ENCODE measurements at regions not wholly inside any gene's neighbourhood (a gene's known extent, or its start where the extent isn't known, plus 50 kb on each side); places are given as distances from the start of the nearest gene placed in this dataset.

DNA sequence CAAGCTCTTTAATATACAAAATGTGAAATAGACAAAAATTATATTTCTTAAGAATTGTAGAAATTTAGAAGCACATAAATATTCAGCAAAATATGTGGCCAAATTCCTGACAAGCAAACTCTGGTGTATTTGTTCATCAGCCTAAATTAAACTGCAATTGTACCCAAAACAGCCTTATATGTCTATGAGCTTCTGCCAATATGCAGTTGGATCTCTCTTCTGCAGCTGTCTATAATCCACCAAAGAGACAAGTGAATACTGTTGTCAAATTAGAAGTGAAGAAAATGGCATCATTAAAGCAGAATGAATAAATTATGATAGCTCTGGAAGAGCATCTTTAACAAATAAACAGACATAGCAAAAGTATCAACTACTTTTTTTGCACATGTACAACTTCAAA lies 755.7 kb downstream of the GRIK2 start:
- Histone ChIP-seq H3K9me3 (replicated peaks; ENCODE audit: control insufficient read depth, insufficient read depth, low read length) (peaks cover 2% of the 10 kb centered on the region), H3K79me2 (ENCODE audit: control insufficient read depth, insufficient read depth, low read length) (no peaks in the 10 kb centered on the region), H3K4me1 (ENCODE audit: control insufficient read depth, extremely low read depth, insufficient read depth, low read length) (no peaks in the 10 kb centered on the region), H3K9me1 (replicated peaks; ENCODE audit: control insufficient read depth, extremely low read depth, insufficient read depth, low read length) (no peaks in the 10 kb centered on the region), H3K27me3 (ENCODE audit: control insufficient read depth in 2 of 2, insufficient read depth in 2 of 2, low read length in 2 of 2) (no peaks in the 10 kb centered on the region), H4K20me1 (replicated peaks; ENCODE audit: control insufficient read depth, extremely low read depth, insufficient read depth, low read length) (no peaks in the 10 kb centered on the region), H2AFZ (ENCODE audit: low read depth, low read length) (no peak overlapping the region), H3K9ac (replicated peaks; ENCODE audit: extremely low read depth, insufficient read depth, low read length) (no peak overlapping the region), H3K4me3 (replicated peaks in 1 of 3; ENCODE audit: insufficient read depth in 1 of 3, low read depth in 1 of 3, low read length in 3 of 3) (no peak overlapping the region), H3K4me2 (ENCODE audit: insufficient read depth, low read length) (no peak overlapping the region), H3K36me3 (ENCODE audit: control insufficient read depth in 2 of 2, extremely low read depth in 1 of 2, insufficient read depth in 2 of 2, low read length in 2 of 2) (no peaks in the 10 kb centered on the region), H3K27ac (ENCODE audit: insufficient read depth, low read depth, low read length) (no peak overlapping the region)
- intact Hi-C loops (cut with micrococcal nuclease): no loop called here
- CTCF ChIA-PET: no interaction called here
- no peak for DNase-seq (ENCODE audit: low read depth, low spot score)
- no peak for FAIRE-seq
- BruUV-seq (replicated peaks): no TSS peak
- dilution Hi-C loops (cut with MboI; ENCODE audit: extremely low pct_ligation_motif_present, low sequenced_read_pairs): no loop called here
- POLR2A ChIA-PET: no interaction called here
- TF ChIP-seq EZH2 (IDR thresholded peaks at IDR 0.05; ENCODE audit: borderline replicate concordance, low read depth, low read length, severe bottlenecking): no peak
- TF ChIP-seq POLR2AphosphoS5 (IDR thresholded peaks at IDR 0.05; ENCODE audit: insufficient read depth, low read depth, low read length): no peak
- no peak for TF ChIP-seq GATA2 (IDR thresholded peaks at IDR 0.05; ENCODE audit: insufficient read depth, insufficient read length, low read depth, low read length)
- TF ChIP-seq, protein P1, sequence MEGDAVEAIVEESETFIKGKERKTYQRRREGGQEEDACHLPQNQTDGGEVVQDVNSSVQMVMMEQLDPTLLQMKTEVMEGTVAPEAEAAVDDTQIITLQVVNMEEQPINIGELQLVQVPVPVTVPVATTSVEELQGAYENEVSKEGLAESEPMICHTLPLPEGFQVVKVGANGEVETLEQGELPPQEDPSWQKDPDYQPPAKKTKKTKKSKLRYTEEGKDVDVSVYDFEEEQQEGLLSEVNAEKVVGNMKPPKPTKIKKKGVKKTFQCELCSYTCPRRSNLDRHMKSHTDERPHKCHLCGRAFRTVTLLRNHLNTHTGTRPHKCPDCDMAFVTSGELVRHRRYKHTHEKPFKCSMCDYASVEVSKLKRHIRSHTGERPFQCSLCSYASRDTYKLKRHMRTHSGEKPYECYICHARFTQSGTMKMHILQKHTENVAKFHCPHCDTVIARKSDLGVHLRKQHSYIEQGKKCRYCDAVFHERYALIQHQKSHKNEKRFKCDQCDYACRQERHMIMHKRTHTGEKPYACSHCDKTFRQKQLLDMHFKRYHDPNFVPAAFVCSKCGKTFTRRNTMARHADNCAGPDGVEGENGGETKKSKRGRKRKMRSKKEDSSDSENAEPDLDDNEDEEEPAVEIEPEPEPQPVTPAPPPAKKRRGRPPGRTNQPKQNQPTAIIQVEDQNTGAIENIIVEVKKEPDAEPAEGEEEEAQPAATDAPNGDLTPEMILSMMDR (IDR thresholded peaks at IDR 0.05; ENCODE audit: extremely low read depth in 1 of 2, insufficient read depth in 1 of 2, low read depth in 1 of 2, low read length in 2 of 2): no peak
- no peak for TF ChIP-seq FOS (IDR thresholded peaks at IDR 0.05; ENCODE audit: borderline replicate concordance, insufficient read depth, low read length)
- TF ChIP-seq MYC (IDR thresholded peaks at IDR 0.05; ENCODE audit: low read depth, low read length): no peak

DNA sequence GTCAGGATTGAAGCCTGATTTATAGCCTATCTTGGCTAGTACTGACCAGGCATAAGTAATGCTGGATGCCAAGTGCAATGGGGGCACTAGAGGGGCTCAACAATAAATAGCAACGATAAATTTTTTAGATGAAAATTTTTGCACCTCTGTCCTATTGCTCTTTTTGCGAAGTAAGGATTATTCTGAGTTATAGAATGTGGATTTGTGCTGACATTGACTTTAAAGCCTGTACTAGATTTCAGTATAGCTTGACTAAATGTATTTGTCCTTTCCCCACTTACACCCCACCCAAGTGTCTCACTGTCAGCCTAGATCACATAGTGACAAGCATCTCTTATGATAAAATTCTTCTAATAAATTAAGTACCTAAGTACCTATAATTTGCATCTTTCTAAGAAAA lies 757.0 kb downstream of the GRIK2 start:
- Histone ChIP-seq H3K9ac (replicated peaks; ENCODE audit: extremely low read depth, insufficient read depth, low read length) (no peak overlapping the region), H3K36me3 (ENCODE audit: control insufficient read depth in 2 of 2, extremely low read depth in 1 of 2, insufficient read depth in 2 of 2, low read length in 2 of 2) (no peaks in the 10 kb centered on the region), H3K4me1 (ENCODE audit: control insufficient read depth, extremely low read depth, insufficient read depth, low read length) (no peaks in the 10 kb centered on the region), H3K27me3 (ENCODE audit: control insufficient read depth in 2 of 2, insufficient read depth in 2 of 2, low read length in 2 of 2) (no peaks in the 10 kb centered on the region), H3K4me2 (ENCODE audit: insufficient read depth, low read length) (no peak overlapping the region), H2AFZ (ENCODE audit: low read depth, low read length) (no peak overlapping the region), H4K20me1 (replicated peaks; ENCODE audit: control insufficient read depth, extremely low read depth, insufficient read depth, low read length) (no peaks in the 10 kb centered on the region), H3K9me1 (replicated peaks; ENCODE audit: control insufficient read depth, extremely low read depth, insufficient read depth, low read length) (no peaks in the 10 kb centered on the region), H3K4me3 (replicated peaks in 1 of 3; ENCODE audit: insufficient read depth in 1 of 3, low read depth in 1 of 3, low read length in 3 of 3) (no peak overlapping the region), H3K9me3 (replicated peaks; ENCODE audit: control insufficient read depth, insufficient read depth, low read length) (peaks cover 2% of the 10 kb centered on the region), H3K79me2 (ENCODE audit: control insufficient read depth, insufficient read depth, low read length) (no peaks in the 10 kb centered on the region), H3K27ac (ENCODE audit: insufficient read depth, low read depth, low read length) (no peak overlapping the region)
- FAIRE-seq: no peak
- intact Hi-C loops (cut with micrococcal nuclease): no loop called here
- CTCF ChIA-PET: interaction anchor here (1.2 kb wide), 1 partner anchor 112 kb away, joined by 3 read pairs; no protein-coding TSS in a partner anchor
- TF ChIP-seq JUN (IDR thresholded peaks at IDR 0.05; ENCODE audit: borderline replicate concordance, insufficient read depth, insufficient read length, low read depth) (no peak), MYC (IDR thresholded peaks at IDR 0.05; ENCODE audit: low read depth, low read length) (no peak), EZH2 (IDR thresholded peaks at IDR 0.05; ENCODE audit: borderline replicate concordance, low read depth, low read length, severe bottlenecking) (no peak), FOS (IDR thresholded peaks at IDR 0.05; ENCODE audit: borderline replicate concordance, insufficient read depth, low read length) (no peak), POLR2A (IDR thresholded peaks at IDR 0.05; ENCODE audit: low read depth, low read length) (no peak)
- TF ChIP-seq, protein P1 (IDR thresholded peaks at IDR 0.05; ENCODE audit: extremely low read depth in 1 of 2, insufficient read depth in 1 of 2, low read depth in 1 of 2, low read length in 2 of 2): no peak
- TF ChIP-seq, protein P2, sequence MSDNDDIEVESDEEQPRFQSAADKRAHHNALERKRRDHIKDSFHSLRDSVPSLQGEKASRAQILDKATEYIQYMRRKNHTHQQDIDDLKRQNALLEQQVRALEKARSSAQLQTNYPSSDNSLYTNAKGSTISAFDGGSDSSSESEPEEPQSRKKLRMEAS (IDR thresholded peaks at IDR 0.05; ENCODE audit: insufficient read depth, insufficient read length): no peak
- dilution Hi-C loops (cut with MboI; ENCODE audit: extremely low pct_ligation_motif_present, low sequenced_read_pairs): no loop called here
- POLR2A ChIA-PET: no interaction called here
- no TSS peak for BruUV-seq (replicated peaks)
- no peak for DNase-seq (ENCODE audit: low read depth, low spot score)
